GM21737 (cell line): ENCODE measurements at regions not wholly inside any gene's neighbourhood (a gene's known extent, or its start where the extent isn't known, plus 50 kb on each side); places are given as distances from the start of the nearest gene placed in this dataset.

Source experiments
- ATAC-seq: cut with Tn5 transposase; IDR thresholded peaks from one replicate; pipeline ENCODE4 v1.9.1; 2021; ENCODE audit warnings: mild to moderate bottlenecking, moderate library complexity; ENCODE audit not compliant: unreplicated experiment

DNA sequence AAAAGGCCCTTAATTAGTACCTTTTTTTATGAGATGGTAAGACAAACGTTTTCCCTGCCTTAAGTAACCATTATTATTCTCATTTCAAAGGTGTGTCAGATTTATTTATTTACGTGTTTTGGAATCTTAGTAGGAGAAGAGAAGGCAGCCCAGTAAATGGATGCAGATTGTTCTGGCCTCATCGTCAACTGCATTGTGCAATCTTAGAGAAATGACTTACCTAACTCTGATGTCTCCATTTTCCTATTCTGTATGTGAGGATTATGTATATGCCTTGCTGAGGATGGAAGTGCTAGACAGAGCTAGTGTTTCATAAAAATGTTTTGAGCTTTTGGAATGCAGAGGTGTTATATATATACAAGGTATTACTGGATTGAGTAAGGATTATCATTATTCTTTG, 97.0 kb upstream of the JAG1 start:
- ATAC-seq: no peak

DNA sequence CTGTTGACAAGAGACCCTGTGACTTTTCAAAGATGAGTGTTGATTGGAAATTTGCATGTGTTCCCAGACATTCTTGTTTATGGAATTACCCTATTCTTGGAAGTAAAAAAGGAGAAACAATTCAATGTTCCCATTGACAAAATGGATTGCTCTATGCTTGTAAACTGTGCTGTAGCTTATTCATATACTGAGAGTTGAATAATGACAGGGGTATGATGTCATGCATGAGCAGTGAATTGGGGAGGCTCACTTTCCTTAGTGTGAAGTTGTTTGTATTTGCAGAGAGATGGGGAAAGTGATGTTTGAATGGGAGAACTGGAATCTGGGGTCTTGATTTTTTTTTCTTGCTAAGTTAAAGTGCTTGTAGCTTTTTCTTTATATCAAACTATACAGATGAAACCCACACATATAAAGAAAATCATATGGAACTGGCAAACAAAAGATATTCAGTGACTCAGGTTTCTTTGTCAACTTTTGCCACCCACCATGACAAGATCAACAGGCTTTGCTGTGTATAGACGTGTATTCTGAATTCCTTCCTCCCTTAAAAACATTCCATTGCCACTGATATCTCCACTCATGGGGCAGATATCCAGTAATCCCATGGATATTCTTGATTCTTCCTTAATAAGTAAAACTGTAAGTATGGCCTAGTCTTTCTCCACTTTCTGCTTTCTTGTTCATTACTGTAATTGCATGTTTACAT, 97.8 kb upstream of the JAG1 start:
- no peak for ATAC-seq

DNA sequence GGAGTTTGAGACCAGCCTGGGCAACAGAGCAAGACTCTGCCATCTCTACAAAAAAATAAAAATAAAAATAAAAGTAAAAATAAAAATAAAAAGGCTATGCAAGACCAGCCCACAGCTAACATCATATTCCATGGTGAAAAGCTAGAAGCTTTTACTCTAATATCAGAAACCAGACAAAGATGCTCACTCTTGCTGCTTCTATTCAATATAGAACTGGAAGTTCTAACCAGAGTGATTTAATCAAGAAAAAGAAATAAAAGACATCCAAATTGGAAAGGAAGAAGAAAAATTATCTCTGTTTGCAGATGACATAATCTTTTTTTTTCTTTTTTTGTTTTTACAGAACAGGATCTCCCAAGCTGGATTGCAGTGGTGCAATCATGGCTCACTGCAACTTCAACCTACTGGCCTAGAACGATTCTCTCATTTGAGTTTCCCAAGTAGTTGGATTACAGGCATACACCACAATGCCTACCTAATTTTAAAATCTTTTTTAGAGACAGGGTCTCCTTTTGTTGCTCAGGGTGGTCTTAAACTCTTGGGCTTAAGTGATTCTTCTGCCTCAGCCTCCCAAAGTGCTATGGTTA, 100.7 kb upstream of the JAG1 start:
- ATAC-seq: no peak

DNA sequence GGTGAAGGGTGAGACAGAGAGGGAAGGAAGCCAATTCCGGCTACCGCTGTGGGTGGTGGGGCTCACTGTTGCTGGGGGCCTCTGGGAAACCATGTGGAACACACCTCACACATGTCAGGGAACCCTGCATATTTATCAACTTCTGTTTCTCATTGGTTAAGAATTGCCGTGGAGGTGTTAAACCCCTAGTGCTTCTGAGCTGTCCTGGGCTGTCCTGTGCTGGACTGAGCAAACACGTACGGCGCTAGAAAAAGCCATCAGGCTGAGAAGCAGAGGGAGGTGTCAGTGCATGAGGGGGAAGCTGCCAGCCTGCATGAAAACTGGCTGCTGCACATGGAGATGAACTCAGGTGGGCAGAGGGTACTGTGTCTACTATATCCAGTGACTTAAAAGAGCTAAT, 103.9 kb upstream of the JAG1 start:
- no peak for ATAC-seq

DNA sequence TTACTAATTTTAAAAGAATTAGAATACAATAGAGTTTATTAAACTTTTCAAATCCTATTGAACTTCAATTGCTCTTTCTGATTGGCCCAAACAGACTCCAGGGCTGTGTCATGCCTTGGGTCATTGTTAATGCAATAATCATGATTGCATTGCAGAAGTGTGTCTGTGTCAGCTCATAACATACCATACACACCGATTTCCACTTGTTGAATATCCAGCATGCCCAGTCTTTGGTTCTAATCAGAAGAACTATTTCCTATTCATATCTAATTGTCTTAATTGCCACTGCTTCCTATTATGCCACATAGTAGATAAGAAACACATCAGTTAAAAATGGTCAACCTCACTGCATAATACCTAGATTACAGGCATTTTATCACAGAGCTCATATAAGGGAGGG, 106.1 kb upstream of the JAG1 start:
- ATAC-seq: no peak

DNA sequence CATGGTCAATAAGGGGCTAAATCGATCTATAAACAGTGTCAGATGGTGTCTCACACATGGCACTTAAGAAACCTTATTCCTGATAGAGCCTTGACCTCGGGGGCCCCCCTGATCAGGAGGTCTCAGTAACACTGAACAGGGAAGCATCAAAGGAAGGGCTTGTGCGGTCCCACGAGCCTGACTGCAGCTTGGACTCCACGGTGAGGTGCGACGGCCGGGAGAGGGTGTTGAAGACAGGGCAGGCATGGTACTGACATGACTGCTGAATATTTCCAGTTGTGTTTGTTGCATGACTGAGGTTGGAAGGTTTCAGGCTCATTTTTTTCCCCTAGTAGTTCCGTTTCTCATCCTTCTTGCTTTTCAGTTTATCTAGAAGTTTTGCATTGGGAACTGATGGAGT, 107.1 kb upstream of the JAG1 start:
- ATAC-seq: no peak

DNA sequence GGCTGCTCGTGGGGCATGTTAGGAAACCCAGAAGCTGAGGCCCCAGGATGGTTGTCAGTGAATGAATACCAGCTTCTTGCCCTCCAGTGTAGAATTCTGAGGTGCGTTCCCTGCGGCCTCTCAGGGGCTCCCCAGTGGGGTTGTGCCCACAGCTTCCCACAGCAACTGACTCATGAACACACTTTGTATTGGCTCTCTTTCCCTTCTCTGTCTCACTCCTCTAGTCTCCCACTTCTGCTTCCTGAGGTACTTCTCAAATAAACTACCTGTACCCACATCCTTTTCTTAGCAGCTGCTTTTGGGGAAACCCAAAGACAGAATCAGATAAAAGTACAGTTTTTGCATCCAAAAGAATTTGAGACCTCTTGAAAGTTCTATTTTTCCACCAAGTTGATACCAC, 107.7 kb upstream of the JAG1 start:
- ATAC-seq: no peak

DNA sequence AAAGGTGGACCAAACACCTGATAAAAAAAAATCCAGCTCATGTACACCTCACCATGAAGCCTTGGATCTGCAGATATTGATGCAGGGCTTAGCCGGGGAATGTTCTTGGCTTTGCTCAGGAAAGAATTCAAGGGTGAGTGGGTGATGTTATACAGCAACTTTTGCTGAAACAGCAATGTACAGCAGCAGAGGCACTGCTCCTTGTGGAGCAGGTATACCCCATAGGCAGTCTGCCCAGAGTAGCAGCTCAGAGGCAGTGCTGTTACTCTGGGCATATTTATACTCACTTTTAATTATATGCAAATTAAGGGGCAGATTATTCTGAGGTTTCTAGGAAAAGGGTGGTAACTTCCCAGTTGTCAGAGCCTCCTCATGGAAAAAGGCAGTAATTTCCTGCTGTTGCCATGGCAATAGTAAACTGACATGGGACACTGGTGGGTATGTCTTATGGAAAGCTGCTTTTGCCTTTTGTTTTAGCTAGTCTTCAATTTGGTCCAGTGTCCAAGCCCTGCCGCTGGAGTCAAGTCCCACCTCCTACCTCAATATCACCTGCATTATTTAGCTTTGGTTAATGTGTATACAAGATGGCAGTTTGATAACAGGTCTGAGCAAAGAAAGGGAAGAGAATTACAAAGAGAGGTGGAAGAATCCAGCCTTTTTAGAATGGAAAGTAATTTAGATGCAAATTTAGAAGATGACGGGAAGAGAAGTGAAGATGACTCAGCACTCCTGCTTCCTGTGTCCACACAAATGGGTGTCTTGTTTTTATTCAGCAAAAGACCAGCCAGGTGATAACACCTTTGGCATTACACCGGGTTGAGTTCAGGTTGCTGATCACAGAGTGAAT, 110.1 kb upstream of the JAG1 start:
- ATAC-seq: no peak

DNA sequence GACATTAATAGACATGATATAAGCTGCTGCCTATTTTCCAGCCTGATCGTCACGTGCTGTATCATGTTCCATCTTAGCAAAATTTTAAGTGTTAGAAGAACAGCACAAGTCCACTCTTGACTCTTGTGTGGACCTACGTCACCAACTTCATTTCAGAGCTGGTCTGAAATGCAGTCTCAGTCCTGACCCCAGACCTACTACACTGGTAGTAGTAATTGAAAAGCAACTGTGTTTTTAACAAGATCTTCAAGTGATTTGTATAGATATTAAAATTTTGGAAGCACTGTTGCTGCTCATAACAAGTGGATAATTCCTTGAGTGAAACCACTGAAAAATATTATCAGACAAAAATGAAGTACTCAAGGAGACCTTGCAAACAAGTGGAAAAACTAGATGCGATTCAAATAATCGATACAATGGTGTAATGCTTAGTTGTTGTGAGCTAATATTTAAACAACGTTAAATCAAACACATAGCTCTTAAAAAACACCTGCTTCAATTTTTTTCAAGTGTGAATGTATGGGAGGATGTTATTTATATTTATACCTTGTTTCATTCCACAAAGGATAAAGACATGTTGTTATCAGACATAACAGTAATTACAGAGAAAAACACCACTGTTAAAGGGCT, 110.9 kb upstream of the JAG1 start:
- no peak for ATAC-seq

DNA sequence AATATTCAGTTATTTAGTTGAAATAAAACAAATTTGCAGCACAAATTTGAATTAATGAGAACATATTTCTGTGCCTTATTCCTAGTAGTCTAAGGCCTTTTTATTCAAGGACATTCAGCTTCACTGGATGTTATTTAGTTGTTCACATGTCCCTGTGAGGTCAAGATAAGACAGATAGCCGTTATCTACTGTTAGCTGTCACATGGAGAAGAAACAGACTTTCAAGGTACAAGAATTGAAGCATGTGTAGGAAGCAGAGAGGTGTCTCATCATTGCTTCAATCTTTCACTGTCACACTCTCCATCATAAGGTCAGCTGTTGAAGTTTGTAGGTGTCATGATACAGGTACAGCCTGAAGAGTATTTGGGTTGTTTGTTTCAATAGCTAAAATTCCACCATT, 112.9 kb upstream of the JAG1 start:
- no peak for ATAC-seq

DNA sequence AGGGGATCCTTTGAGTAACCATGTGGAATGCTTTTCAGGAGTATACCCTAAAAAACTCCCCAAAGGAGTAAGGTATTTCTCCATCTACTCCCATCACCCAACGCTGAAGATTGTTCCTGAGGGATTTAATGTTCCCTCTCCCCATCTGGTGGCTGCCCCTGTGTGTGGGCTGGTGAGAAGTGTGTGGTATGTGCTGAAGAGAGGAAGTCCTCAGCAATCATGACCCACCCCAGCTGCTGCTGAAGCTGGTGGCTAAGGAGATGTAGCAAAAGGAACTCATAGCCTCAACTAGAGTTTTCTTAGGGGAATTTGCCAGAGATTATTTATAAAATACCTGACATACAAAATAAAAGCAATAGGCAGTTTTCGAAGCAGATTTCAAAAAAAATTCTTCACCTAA, 114.3 kb upstream of the JAG1 start:
- no peak for ATAC-seq

DNA sequence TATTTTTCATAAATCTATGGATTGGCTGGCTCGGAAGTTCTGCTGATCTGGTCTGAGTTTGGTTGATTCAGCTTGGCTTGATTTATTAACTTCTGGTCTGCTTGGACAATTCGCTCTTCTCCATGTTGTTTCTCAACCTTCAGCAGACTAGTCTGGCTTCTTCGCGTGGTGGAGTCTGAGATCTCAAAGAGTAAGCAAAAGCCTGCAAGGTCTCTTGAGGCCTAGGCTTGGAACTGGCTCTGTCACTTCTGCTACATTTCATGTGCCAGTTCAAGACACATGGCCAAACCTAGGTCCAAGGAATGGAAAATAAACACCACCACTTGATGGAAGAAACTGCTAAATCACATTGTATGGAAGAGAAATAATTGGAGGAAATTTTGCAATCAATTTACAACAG, 115.1 kb upstream of the JAG1 start:
- ATAC-seq: no peak

DNA sequence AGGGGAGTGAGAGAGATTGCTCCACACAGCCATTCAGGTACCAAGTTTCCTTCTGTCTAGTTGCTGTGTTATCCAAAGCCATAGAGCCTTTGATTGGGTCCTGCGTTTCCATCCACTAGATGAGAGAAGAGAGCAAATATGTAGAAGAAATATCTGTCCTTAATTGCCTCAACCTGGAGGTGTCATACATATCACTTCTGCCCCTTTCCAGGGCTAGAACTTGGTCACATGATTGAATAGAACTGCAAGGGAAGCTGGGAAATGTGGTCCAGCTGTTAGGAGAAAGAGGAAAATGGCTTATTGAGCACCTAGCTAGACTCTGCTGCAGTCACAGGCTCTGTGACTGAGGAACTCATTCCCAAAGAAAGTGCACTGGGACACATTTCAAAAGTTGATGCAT, 115.6 kb upstream of the JAG1 start:
- ATAC-seq: no peak

DNA sequence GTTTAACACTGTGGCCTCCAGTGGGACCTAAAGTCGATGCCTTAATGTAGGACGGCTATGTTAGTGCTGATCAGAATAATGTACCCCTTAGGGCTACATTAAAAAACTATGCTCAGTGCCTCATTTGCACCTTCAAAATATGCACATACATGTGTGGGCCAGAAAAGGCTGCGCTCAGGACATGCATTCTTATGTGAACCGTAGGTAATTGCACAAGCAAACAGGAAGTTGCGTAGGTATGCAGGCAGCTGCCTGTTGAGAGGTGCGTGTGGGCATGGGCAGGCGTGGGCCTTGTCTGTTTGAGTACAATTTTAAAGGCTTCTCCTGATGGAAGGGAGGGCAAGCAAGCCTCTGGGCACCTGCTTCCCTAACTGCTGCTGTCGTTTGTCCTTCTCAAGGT, 116.2 kb upstream of the JAG1 start:
- no peak for ATAC-seq

DNA sequence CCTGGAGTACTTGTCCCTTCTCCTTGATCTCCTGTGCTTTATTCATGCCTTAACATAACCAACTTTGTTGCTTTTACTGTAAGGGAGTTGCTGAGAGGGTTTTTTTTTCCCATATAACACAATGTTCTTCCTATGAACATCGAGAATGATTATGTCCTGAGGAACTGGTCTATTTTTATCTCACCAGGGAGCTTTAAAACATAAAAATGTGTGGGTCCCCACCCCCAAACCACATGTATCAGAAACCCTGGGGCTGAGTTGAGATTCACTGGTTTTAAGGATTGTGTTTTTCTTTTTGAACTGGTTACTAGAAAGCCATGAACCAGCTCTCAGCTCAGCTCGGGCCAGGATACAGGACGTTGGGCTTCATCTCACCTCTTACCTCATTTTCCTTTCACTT, 118.5 kb upstream of the JAG1 start:
- ATAC-seq: no peak

DNA sequence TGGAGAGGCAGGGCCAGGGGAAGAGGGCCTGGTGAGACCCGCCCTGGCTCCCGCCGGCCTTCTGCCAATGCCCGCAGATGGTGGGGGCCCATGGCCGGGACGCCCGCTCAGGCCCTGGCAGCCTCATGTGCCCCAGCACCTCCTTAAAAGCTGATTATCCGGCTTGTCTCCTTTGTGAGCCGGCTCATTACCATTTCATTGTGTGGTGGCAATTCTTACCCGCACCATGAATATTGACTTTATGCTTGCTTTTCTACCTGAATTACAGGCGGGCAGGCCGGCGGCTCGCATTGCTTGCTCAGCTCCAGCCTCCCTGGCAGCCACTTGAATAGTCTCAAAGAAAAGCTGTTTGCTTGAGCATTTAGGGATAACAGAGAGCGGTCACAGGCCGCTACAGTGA, 120.0 kb upstream of the JAG1 start:
- ATAC-seq: no peak

DNA sequence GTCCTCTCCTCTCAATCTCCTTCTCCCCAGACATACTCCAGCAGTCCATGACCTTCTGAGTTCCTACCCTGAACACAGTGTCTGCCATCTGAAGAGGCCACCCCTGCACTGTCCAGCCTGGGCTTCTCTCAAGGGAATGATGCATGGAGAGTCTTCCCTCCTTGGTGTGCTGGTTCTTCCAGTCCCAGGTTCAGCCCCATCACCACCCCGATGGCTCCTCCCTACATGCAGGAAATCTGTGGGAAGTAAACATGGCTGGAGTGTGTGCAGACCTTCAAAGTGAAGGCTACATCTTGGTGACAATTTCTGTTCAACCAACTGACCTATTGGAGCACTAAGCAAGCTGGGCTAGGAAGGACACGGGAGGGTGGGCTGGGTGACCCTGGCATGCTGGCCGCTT, 121.0 kb upstream of the JAG1 start:
- ATAC-seq: no peak

DNA sequence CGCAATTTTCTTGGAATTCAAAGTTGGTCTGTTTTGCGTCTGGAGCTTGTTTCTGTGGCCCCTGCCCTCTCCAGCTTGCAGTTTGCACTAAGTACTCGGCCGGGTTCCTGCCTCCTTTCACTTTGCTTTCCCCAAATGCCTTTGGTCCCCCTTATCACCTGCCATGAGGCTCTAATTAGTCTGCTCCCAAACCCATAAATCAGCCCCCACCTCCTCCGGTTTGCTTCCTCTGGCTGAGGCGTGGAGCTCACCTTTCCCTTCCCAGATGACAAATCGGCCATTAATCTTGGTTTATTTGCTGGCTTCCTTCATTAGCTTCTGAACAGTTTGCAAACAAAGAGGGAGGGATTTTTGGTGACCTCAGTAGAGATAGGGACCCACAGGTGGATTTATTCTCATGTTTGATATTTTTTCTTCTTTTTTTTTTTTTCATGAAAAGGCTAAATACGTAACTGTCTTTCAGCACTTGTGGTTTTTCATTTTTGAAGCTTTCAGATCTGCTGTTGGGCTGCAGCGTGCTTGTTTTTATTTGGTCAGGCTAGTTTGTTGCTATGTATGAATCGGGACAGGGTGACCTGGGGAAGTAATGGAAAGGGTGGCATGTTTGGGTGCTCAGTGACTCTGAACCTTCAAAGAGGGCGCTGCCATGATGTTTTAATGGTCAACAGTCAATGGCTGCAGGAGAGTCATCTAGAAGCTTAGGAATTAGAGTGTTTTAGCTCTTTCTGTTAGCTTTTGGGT, 121.7 kb upstream of the JAG1 start:
- ATAC-seq: no peak

DNA sequence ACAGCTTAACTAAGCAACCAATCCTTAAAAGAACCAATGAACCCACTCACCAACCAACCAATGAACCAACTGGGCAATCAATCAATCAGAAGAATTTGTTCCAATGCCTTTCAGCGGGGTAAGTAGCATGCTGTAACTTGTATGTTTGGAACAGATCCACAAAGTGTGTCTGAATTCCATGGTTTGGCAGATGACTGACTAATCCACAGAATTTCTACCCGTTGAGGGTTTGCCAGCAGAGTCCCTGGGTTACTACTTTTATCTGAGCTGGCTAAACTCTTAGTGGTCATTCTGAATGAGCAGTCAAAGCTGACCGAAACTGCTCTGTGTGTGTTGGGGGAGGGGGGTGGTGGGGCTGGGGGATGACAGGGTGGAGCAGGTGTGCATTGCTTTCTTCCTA, 125.0 kb upstream of the JAG1 start:
- ATAC-seq: no peak

DNA sequence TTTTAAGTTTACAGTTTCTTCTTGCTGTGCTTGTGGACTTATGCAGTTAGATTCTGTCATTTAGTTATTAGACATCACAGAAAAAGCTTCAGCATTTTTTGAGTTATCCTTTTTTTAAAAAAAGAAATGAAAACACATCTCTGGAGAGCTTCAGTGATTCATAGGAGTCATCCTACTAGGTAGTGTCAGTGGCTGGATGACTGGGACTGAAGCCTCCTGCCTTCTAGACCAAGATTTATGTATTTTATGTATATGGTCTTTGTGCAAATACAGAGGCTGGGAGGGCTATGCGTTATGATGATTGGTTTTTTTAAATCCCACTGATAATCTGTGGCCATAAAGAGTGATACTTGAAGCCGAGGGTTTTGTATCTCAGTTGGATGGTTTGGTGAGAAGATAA, 125.9 kb upstream of the JAG1 start:
- no peak for ATAC-seq

DNA sequence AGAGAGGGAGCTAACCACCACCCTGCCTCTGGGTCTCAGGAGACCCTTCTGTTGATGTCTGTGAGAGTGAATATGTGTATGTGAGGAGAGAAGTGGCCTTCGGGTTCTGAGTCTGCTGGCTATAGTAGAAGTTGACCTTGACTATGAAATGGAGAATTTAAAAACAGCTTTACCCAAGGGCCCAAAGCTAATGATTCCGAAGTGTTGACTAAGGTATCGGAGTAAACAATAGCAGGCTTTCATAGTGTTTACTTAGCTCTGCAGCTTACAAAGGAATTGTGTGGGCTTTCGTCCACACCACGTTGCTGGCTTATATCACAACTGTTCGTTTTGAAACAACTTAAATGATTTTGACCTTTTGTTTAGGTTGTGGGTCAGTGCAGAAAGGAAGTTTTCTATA, 126.5 kb upstream of the JAG1 start:
- ATAC-seq: no peak
